HepG2 (cell line): ENCODE measurements at regions not wholly inside any gene's neighbourhood (a gene's known extent, or its start where the extent isn't known, plus 50 kb on each side); places are given as distances from the start of the nearest gene placed in this dataset.

Source experiments
- ATAC-seq: fragments of 200-7000 bp; cut with Tn5 transposase; 3 replicates; pipeline ENCODE4 v1.9.1; 2020; ENCODE audit warnings: mild to moderate bottlenecking, moderate library complexity
- BruUV-seq: library from RNA; stranded (reverse); fragments of 400-500 nt; replicated peaks from 2 replicates; lab custom pipeline; 2021; lab: Mats Ljungman, UMichigan
- CTCF ChIA-PET: fragments of 300-600 bp; formaldehyde crosslinking; extraction: SDS; loops from one replicate; lab custom pipeline; 2021; ENCODE audit warnings: low total read pairs, inconsistent platforms, low intra/inter-chr PET ratio; lab: Yijun Ruan, JAX
- POLR2A ChIA-PET: fragments of 350-600 bp; sonication (Branson Sonifier 250); formaldehyde crosslinking; loops from one replicate; lab custom pipeline; 2020; ENCODE audit warnings: antibody characterized with exemption, inconsistent platforms; lab: Yijun Ruan, JAX
- DNase-seq: peaks from one replicate; pipeline ENCODE4 v3.0.0-alpha.2; 2015; ENCODE audit warnings: low spot score
- FAIRE-seq: peaks from 3 replicates; lab custom pipeline; 2011; peaks lifted over from hg19 to GRCh38; lab: Jason Lieb, UNC
- H2AFZ ChIP-seq: one replicate; pipeline ENCODE4 v1.6.1; 2011; ENCODE audit warnings: low read length, inconsistent platforms
- H3K27ac ChIP-seq: fragments of 300-600 bp; 3 replicates; pipeline ENCODE4 v1.8.0; 2011; ENCODE audit warnings: mixed run types, mild to moderate bottlenecking, mixed read lengths, low read length, inconsistent platforms; ENCODE audit not compliant: insufficient read depth; ENCODE audit errors: extremely low read length
- H3K27me3 ChIP-seq, 2 experiments: fragments of 200-600 bp in 1 of 2; 2 replicates in 1 of 2; 3 replicates in 1 of 2; pipeline versions ENCODE4 v1.6.0 to v1.8.0; 2011; ENCODE audit warnings: low read length in 2 of 2, mild to moderate bottlenecking in 2 of 2, moderate library complexity in 2 of 2, inconsistent platforms in 1 of 2; ENCODE audit not compliant: insufficient read depth in 2 of 2, control insufficient read depth in 1 of 2
- H3K36me3 ChIP-seq, 2 experiments: fragments of 200-600 bp in 1 of 2; replicated peaks in 1 of 2; 2 replicates in 1 of 2; 3 replicates in 1 of 2; pipeline versions ENCODE4 v1.5.1 to v1.8.0; 2011; ENCODE audit warnings: low read length in 2 of 2, inconsistent platforms in 1 of 2; ENCODE audit not compliant: insufficient read depth in 2 of 2, control insufficient read depth in 1 of 2
- H3K4me1 ChIP-seq: 2 replicates; pipeline ENCODE4 v1.5.1; 2012; ENCODE audit warnings: low read length, inconsistent platforms; ENCODE audit not compliant: insufficient read depth
- H3K4me2 ChIP-seq: 2 replicates; pipeline ENCODE4 v1.6.0; 2011; ENCODE audit warnings: low read depth, low read length, inconsistent platforms
- H3K4me3 ChIP-seq, 3 experiments: fragments of 200-600 bp in 1 of 3; sonication (generic), shearing (Covaris generic) in 1 of 3; replicated peaks in 1 of 3; 2 replicates each; pipeline ENCODE4 v1.5.1; 2011 to 2016; ENCODE audit warnings: low read length in 3 of 3, inconsistent platforms in 2 of 3, low read depth in 2 of 3, mild to moderate bottlenecking in 2 of 3, control low read depth in 1 of 3, mixed read lengths in 1 of 3; ENCODE audit not compliant: insufficient read depth in 1 of 3
- H3K79me2 ChIP-seq: one replicate; pipeline ENCODE4 v1.6.1; 2011; ENCODE audit warnings: low read length, inconsistent platforms; ENCODE audit not compliant: insufficient read depth
- H3K9ac ChIP-seq: 2 replicates; pipeline ENCODE4 v1.6.0; 2011; ENCODE audit warnings: mild to moderate bottlenecking, low read depth, low read length, inconsistent platforms; ENCODE audit not compliant: insufficient read depth
- H3K9me3 ChIP-seq: 2 replicates; pipeline ENCODE4 v1.5.1; 2012; ENCODE audit warnings: mild to moderate bottlenecking, low read length
- H4K20me1 ChIP-seq: 2 replicates; pipeline ENCODE4 v1.6.0; 2011; ENCODE audit warnings: inconsistent platforms, mild to moderate bottlenecking, low read length, moderate library complexity; ENCODE audit not compliant: insufficient read depth
- DNMT3B ChIP-seq: conservative IDR thresholded peaks from 2 replicates; pipeline ENCODE4 v1.6.1; 2016; ENCODE audit warnings: missing biosample characterization, control low read depth
- EED ChIP-seq: sonication (generic); formaldehyde crosslinking; IDR thresholded peaks from 2 replicates; pipeline ENCODE4 v1.5.0; 2020; ENCODE audit warnings: mild to moderate bottlenecking, missing genetic modification reagents
- EHMT2 ChIP-seq: fragments of 200-600 bp; sonication (generic); IDR thresholded peaks from 2 replicates; pipeline ENCODE4 v1.7.0; 2017; ENCODE audit warnings: antibody characterized with exemption, low read depth, low read length, borderline replicate concordance
- HNF4G ChIP-seq, 2 experiments: sonication (generic) in 1 of 2; formaldehyde crosslinking in 1 of 2; IDR thresholded peaks; 2 replicates each; pipeline versions ENCODE4 v1.4.0 to v1.6.1; 2011 to 2020; ENCODE audit warnings: borderline replicate concordance in 2 of 2, low read depth in 2 of 2, mild to moderate bottlenecking in 2 of 2, low read length in 1 of 2, missing genetic modification reagents in 1 of 2, moderate library complexity in 1 of 2
- HOXD1 ChIP-seq: sonication (generic); formaldehyde crosslinking; IDR thresholded peaks from 2 replicates; pipeline ENCODE4 v1.5.0; 2020; ENCODE audit warnings: missing genetic modification reagents
- MAFK ChIP-seq, 2 experiments: IDR thresholded peaks in 1 of 2; conservative IDR thresholded peaks in 1 of 2; 2 replicates each; pipeline ENCODE4 v1.6.1; 2011; ENCODE audit warnings: improper control_type of control experiment in 2 of 2, low read length in 2 of 2
- MTF2 ChIP-seq: sonication (generic); formaldehyde crosslinking; IDR thresholded peaks from 2 replicates; pipeline ENCODE4 v1.5.0; 2020; ENCODE audit warnings: missing genetic modification reagents, borderline replicate concordance
- PHF5A ChIP-seq: IDR thresholded peaks from one replicate; pipeline ENCODE4 v1.6.1; 2018; ENCODE audit warnings: low read depth, missing genetic modification reagents; ENCODE audit not compliant: unreplicated experiment
- REXO4 ChIP-seq: sonication (generic); formaldehyde crosslinking; IDR thresholded peaks from 2 replicates; pipeline ENCODE4 v1.8.0; 2022; ENCODE audit warnings: missing genetic modification reagents, mild to moderate bottlenecking, borderline replicate concordance
- STAT5B ChIP-seq: sonication (generic); formaldehyde crosslinking; IDR thresholded peaks from 2 replicates; pipeline ENCODE4 v1.4.0; 2020; ENCODE audit warnings: missing genetic modification reagents
- TBX2 ChIP-seq: sonication (generic); formaldehyde crosslinking; IDR thresholded peaks from 2 replicates; pipeline ENCODE4 v1.5.0; 2020; ENCODE audit warnings: missing genetic modification reagents, mild to moderate bottlenecking, borderline replicate concordance
- TCF7L2 ChIP-seq: IDR thresholded peaks from 2 replicates; pipeline ENCODE4 v1.6.1; 2011; ENCODE audit warnings: mild to moderate bottlenecking, low read depth, low read length, moderate library complexity
- ZBTB42 ChIP-seq: sonication (generic); formaldehyde crosslinking; IDR thresholded peaks from 2 replicates; pipeline ENCODE4 v1.5.0; 2020; ENCODE audit warnings: mild to moderate bottlenecking, missing genetic modification reagents
- ZFP90 ChIP-seq: sonication (generic); formaldehyde crosslinking; IDR thresholded peaks from 2 replicates; pipeline ENCODE4 v1.8.0; 2022; ENCODE audit warnings: missing genetic modification reagents, mild to moderate bottlenecking, inconsistent platforms, borderline replicate concordance
- ZMYM2 ChIP-seq: sonication (generic); formaldehyde crosslinking; IDR thresholded peaks from 2 replicates; pipeline ENCODE4 v1.8.0; 2022; ENCODE audit warnings: mild to moderate bottlenecking, missing genetic modification reagents
- ZNF547 ChIP-seq: sonication (generic); formaldehyde crosslinking; IDR thresholded peaks from 2 replicates; pipeline ENCODE4 v1.5.1; 2020; ENCODE audit warnings: mild to moderate bottlenecking, missing genetic modification reagents
- ZNF720 ChIP-seq: sonication (generic); formaldehyde crosslinking; IDR thresholded peaks from 2 replicates; pipeline ENCODE4 v1.4.0; 2020; ENCODE audit warnings: missing genetic modification reagents
- ZNF761 ChIP-seq: sonication (generic); formaldehyde crosslinking; conservative IDR thresholded peaks from 2 replicates; pipeline ENCODE4 v1.4.0; 2020; ENCODE audit warnings: mild to moderate bottlenecking, missing genetic modification reagents
- ZSCAN22 ChIP-seq: sonication (generic); formaldehyde crosslinking; IDR thresholded peaks from 2 replicates; pipeline ENCODE4 v1.4.0; 2020; ENCODE audit warnings: mild to moderate bottlenecking, missing genetic modification reagents
- WGBS: methylation state at CpG from one replicate; pipeline ENCODE4 v1.1.6; 2017; ENCODE audit warnings: low lambda C conversion rate; 5-methylcytosine and 5-hydroxymethylcytosine counted together
- in situ Hi-C: cut with HindIII; loops from 2 replicates; pipeline ENCODE4 v1.10.0; 2017; ENCODE audit warnings: low pct_unique_long_range_greater_than_20kb; ENCODE audit not compliant: extremely low pct_ligation_motif_present
- intact Hi-C: fragments of 100-400 bp; cut with micrococcal nuclease; formaldehyde crosslinking; loops from one replicate; pipeline ENCODE4 v1.10.0; 2022; ENCODE audit not compliant: unreplicated experiment
- TF ChIP-seq, protein P1 (sequence below): sonication (generic); formaldehyde crosslinking; IDR thresholded peaks from 2 replicates; pipeline ENCODE4 v1.9.0; 2022; ENCODE audit warnings: missing genetic modification reagents, mild to moderate bottlenecking, borderline replicate concordance
- TF ChIP-seq, protein P2 (sequence below): IDR thresholded peaks from 2 replicates; pipeline ENCODE4 v1.6.1; 2016; ENCODE audit warnings: missing compliant biosample characterization, missing genetic modification reagents, borderline replicate concordance

DNA sequence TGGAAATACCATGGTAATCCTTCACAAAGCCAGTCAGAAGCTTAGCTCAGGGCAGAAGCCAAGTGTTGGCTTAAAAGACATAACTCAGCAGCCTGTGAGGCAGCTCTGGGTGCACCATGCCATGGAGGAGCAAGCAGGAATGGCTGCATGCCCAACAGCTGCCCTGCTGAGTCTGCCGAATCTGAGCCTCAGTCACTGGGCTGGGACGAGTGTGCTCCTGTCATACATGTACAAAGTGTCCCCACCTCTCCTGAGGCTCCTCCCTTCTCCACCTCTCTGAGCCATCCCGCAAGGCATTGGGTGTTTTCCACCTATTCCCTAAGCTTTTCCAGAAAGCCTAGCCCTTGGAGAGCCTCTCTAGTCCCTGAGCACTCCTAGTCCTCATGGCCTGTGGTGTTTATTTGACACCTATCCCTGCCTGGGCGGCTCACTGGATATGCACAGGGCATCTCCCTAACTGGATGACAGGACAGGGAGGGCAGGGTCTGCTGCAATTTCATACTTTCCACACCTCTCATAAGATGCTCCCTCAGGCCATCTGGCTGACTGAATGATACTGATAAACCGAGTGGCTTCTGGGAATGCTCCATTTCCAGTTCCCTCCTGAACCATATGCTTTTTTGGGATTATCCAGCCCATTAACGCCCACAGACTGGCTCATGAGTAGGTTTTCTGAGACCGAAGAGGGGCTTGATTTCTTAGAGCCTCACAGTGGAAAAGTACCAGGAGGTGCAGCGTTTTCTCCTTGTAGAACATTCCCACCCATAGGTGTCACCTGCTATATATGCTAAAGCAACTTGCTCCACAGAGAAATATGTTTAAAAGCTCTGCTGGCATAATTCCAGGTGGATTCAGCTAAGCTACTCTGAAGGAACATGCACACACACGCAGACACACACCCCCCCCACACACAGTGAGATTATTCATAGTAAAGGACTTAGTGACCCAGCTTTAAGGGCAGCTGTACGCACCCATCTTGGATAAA is 199.3 kb downstream of the SNX10 start (continued):
- no peak for TF ChIP-seq REXO4 (CRISPR knock-in tag)
- TF ChIP-seq EHMT2 = no peak
- no peak for TF ChIP-seq PHF5A (CRISPR knock-in tag)
- TF ChIP-seq DNMT3B (CRISPR knock-in tag) = no peak
- TF ChIP-seq ZBTB42 (CRISPR knock-in tag) = no peak

DNA sequence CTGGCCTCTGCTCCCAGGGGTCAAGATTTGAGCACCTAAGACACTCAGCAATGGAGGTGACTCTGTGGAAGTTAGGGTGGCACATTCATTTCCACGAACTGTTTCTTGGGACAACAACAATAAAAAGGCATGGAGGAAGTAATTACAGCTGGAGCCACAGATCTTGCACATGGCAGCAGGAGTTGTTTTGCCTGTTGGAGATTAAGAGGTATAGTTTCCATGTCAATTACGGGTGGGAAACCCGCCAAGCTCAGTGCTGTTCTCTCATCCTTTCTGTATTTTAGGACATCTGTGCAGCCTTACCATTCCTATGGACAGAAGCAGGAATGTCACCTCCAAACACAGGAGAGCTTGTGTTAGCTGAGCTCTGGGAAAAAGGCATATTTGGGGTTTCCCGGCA is 201.2 kb downstream of the SNX10 start:
- no peak for ATAC-seq
- no peak for DNase-seq
- TF ChIP-seq MAFK (conservative IDR thresholded peaks at IDR 0.05 in 1 of 2, IDR thresholded peaks at IDR 0.05 in 1 of 2; ENCODE audit: low read length in 2 of 2) (no peak), STAT5B (CRISPR knock-in tag) (no peak), ZNF547 (CRISPR knock-in tag) (no peak), ZNF720 (CRISPR knock-in tag) (no peak), ZSCAN22 (CRISPR knock-in tag) (no peak), EED (no peak), TCF7L2 (no peak), TBX2 (no peak), ZFP90 (CRISPR knock-in tag) (no peak), HNF4G (IDR thresholded peaks at IDR 0.05; ENCODE audit: borderline replicate concordance, low read depth, low read length) (no peak), HNF4G (CRISPR knock-in tag; IDR thresholded peaks at IDR 0.05; ENCODE audit: borderline replicate concordance, low read depth) (no peak), HOXD1 (no peak), ZNF761 (CRISPR knock-in tag) (no peak), ZMYM2 (CRISPR knock-in tag) (no peak), MTF2 (CRISPR knock-in tag) (no peak)
- TF ChIP-seq, protein P1, sequence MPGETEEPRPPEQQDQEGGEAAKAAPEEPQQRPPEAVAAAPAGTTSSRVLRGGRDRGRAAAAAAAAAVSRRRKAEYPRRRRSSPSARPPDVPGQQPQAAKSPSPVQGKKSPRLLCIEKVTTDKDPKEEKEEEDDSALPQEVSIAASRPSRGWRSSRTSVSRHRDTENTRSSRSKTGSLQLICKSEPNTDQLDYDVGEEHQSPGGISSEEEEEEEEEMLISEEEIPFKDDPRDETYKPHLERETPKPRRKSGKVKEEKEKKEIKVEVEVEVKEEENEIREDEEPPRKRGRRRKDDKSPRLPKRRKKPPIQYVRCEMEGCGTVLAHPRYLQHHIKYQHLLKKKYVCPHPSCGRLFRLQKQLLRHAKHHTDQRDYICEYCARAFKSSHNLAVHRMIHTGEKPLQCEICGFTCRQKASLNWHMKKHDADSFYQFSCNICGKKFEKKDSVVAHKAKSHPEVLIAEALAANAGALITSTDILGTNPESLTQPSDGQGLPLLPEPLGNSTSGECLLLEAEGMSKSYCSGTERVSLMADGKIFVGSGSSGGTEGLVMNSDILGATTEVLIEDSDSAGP (CRISPR knock-in tag) = no peak
- TF ChIP-seq, protein P2, sequence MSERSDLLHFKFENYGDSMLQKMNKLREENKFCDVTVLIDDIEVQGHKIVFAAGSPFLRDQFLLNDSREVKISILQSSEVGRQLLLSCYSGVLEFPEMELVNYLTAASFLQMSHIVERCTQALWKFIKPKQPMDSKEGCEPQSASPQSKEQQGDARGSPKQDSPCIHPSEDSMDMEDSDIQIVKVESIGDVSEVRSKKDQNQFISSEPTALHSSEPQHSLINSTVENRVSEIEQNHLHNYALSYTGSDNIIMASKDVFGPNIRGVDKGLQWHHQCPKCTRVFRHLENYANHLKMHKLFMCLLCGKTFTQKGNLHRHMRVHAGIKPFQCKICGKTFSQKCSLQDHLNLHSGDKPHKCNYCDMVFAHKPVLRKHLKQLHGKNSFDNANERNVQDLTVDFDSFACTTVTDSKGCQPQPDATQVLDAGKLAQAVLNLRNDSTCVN (CRISPR knock-in tag) = no peak
- Histone ChIP-seq H3K4me3 (no peak overlapping the region), H4K20me1 (no peaks in the 10 kb centered on the region), H3K9ac (no peak overlapping the region), H2AFZ (no peak overlapping the region), H3K27ac (no peak overlapping the region), H3K79me2 (no peaks in the 10 kb centered on the region), H3K4me1 (no peaks in the 10 kb centered on the region), H3K36me3 (no peaks in the 10 kb centered on the region), H3K4me2 (no peak overlapping the region), H3K27me3 (peaks cover 0 to 38% of the 10 kb centered on the region in 2 experiments; a peak in 3 of 5 replicates), H3K9me3 (no peaks in the 10 kb centered on the region)
- no TSS peak for BruUV-seq
- intact Hi-C loops (no loop called here), in situ Hi-C loops (no loop called here)
- no peak for FAIRE-seq
- CTCF ChIA-PET = no interaction called here
- WGBS = 0% methylated on average over 4 of the region's 4 CpGs
- POLR2A ChIA-PET = no interaction called here
